ENCODE measurements at regions not wholly inside any gene's neighbourhood (a gene's known extent, or its start where the extent isn't known, plus 50 kb on each side); places are given as distances from the start of the nearest gene placed in this dataset.

GRCh38 chr13:73254827-73255226, 196.0 kb downstream of the KLF5 start:
- no peak overlapping the region for H2AFZ ChIP-seq (ENCODE audit: insufficient read depth, low read depth, low read length, poor library complexity, severe bottlenecking)
- intact Hi-C loops (cut with micrococcal nuclease), result loop anchor here in 1 of 2 donors (10.0 kb wide), 1 partner anchor 80 kb away; no protein-coding TSS in a partner anchor

GRCh38 chr13:73251626-73252265, 192.9 kb downstream of the KLF5 start:
- peaks cover 0 to 4% of the 10 kb centered on the region in 2 donors for H3K9me3 ChIP-seq (replicated peaks in 1 of 2; ENCODE audit: control insufficient read depth in 1 of 2, insufficient read depth in 1 of 2, low read length in 2 of 2)
- no peak overlapping the region for H3K27ac ChIP-seq (ENCODE audit: low read depth in 1 of 2, low read length in 2 of 2)
- H2AFZ ChIP-seq (ENCODE audit: insufficient read depth, low read depth, low read length, poor library complexity, severe bottlenecking), result no peak overlapping the region
- peaks cover 11 to 13% of the 10 kb centered on the region in 2 donors for H3K4me1 ChIP-seq (ENCODE audit: control insufficient read depth in 1 of 2, insufficient read depth in 2 of 2, low read length in 2 of 2)
- no peaks in the 10 kb centered on the region for H3K27me3 Mint-ChIP-seq (ENCODE audit: low read depth in 3 of 3)
- no peak for TF ChIP-seq CTCF (IDR thresholded peaks at IDR 0.05)
- H3K9me3 Mint-ChIP-seq, result peaks cover 6 to 12% (median 6%) of the 10 kb centered on the region in 7 donors
- peaks cover 14% of the 10 kb centered on the region for H3K4me1 Mint-ChIP-seq
- H3K4me3 Mint-ChIP-seq, result no peak overlapping the region
- H4K20me1 ChIP-seq (ENCODE audit: insufficient read depth, low read length), result no peaks in the 10 kb centered on the region
- H3K36me3 ChIP-seq (replicated peaks in 1 of 2; ENCODE audit: control insufficient read depth in 1 of 2, insufficient read depth in 2 of 2, low read length in 2 of 2), result no peaks in the 10 kb centered on the region
- no peak for DNase-seq
- H3K79me2 ChIP-seq (ENCODE audit: insufficient read depth, low read length), result no peaks in the 10 kb centered on the region
- H3K27ac Mint-ChIP-seq, result no peak overlapping the region
- intact Hi-C loops (cut with micrococcal nuclease), result loop anchor here in 1 of 2 donors (10.0 kb wide), 1 partner anchor 83 kb away; no protein-coding TSS in a partner anchor
- H3K9ac ChIP-seq (ENCODE audit: insufficient read depth, low read length, poor library complexity, severe bottlenecking), result no peak overlapping the region
- H3K36me3 Mint-ChIP-seq, result no peaks in the 10 kb centered on the region
- no peak overlapping the region for H3K4me3 ChIP-seq (replicated peaks in 1 of 3; ENCODE audit: low read depth in 2 of 3, low read length in 3 of 3)
- H3K27me3 ChIP-seq (ENCODE audit: control insufficient read depth in 2 of 2, insufficient read depth in 2 of 2, low read length in 2 of 2), result no peaks in the 10 kb centered on the region
- no CpG with 5 or more reads among the region's 1 CpG for WGBS (ENCODE audit: insufficient coverage)
- no peak overlapping the region for H3K4me2 ChIP-seq (replicated peaks; ENCODE audit: extremely low read depth, low read length, poor library complexity, severe bottlenecking)

More at GRCh38 chr13:73254827-73255226, 196.0 kb downstream of the KLF5 start:
- Histone ChIP-seq H3K4me2 (replicated peaks; ENCODE audit: extremely low read depth, low read length, poor library complexity, severe bottlenecking) (no peak overlapping the region), H3K79me2 (ENCODE audit: insufficient read depth, low read length) (no peaks in the 10 kb centered on the region), H3K9ac (ENCODE audit: insufficient read depth, low read length, poor library complexity, severe bottlenecking) (no peak overlapping the region), H3K4me3 (replicated peaks in 1 of 3; ENCODE audit: low read depth in 2 of 3, low read length in 3 of 3) (no peak overlapping the region), H3K9me3 (replicated peaks in 1 of 2; ENCODE audit: control insufficient read depth in 1 of 2, insufficient read depth in 1 of 2, low read length in 2 of 2) (peaks cover 0 to 4% of the 10 kb centered on the region in 2 donors), H3K36me3 (replicated peaks in 1 of 2; ENCODE audit: control insufficient read depth in 1 of 2, insufficient read depth in 2 of 2, low read length in 2 of 2) (no peaks in the 10 kb centered on the region), H3K27me3 (ENCODE audit: control insufficient read depth in 2 of 2, insufficient read depth in 2 of 2, low read length in 2 of 2) (no peaks in the 10 kb centered on the region), H3K27ac (ENCODE audit: low read depth in 1 of 2, low read length in 2 of 2) (no peak overlapping the region), H3K4me1 (ENCODE audit: control insufficient read depth in 1 of 2, insufficient read depth in 2 of 2, low read length in 2 of 2) (peaks cover 39 to 41% of the 10 kb centered on the region in 2 donors), H4K20me1 (ENCODE audit: insufficient read depth, low read length) (no peaks in the 10 kb centered on the region)
- H3K4me3 Mint-ChIP-seq, result no peak overlapping the region
- H3K4me1 Mint-ChIP-seq, result peaks cover 44% of the 10 kb centered on the region
- no peaks in the 10 kb centered on the region for H3K27me3 Mint-ChIP-seq (ENCODE audit: low read depth in 3 of 3)
- TF ChIP-seq CTCF (IDR thresholded peaks at IDR 0.05), result no peak
- WGBS (ENCODE audit: insufficient coverage), result no CpG with 5 or more reads among the region's 2 CpGs
- peaks cover 4 to 13% (median 5%) of the 10 kb centered on the region in 7 donors for H3K9me3 Mint-ChIP-seq
- H3K27ac Mint-ChIP-seq, result no peak overlapping the region
- peaks cover 0 to 5% of the 10 kb centered on the region in 2 donors for H3K36me3 Mint-ChIP-seq
- DNase-seq, result no peak

Measured in CD14-positive monocyte (primary cell).